ENCODE measurements at regions not wholly inside any gene's neighbourhood (a gene's known extent, or its start where the extent isn't known, plus 50 kb on each side); places are given as distances from the start of the nearest gene placed in this dataset.

DNA sequence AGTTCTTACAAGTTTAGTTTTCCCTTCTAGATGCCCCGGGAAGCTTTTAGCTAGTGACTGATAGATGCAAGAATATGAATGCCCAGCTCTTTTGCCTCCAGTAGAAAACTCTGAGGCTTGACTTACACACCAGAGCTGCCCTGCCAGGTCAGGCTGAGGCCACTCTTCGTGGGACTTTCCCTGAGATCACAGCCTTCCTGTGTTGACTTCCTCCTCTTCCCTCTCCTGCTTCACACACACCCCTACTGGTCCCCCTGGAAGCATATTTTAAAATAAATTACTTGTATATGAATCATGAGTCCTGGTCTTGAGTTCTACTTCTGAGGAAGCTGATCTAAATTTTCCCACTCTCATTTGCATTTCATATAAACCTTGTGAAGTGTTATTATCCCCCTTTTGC, 413.7 kb downstream of the PDCD6IP start:
- Mint-ChIP-seq H3K27ac (ENCODE audit: unreplicated experiment) (peak overlapping the region; percentile 68), H3K9me3 (ENCODE audit: low read depth) (no peaks in the 10 kb centered on the region), H3K4me3 (ENCODE audit: unreplicated experiment) (no peak overlapping the region), H3K4me1 (ENCODE audit: low read depth) (peaks cover 60% of the 10 kb centered on the region), H3K27me3 (ENCODE audit: low read depth) (no peaks in the 10 kb centered on the region), H3K36me3 (ENCODE audit: low read depth) (no peaks in the 10 kb centered on the region)
- TF ChIP-seq, protein P1, sequence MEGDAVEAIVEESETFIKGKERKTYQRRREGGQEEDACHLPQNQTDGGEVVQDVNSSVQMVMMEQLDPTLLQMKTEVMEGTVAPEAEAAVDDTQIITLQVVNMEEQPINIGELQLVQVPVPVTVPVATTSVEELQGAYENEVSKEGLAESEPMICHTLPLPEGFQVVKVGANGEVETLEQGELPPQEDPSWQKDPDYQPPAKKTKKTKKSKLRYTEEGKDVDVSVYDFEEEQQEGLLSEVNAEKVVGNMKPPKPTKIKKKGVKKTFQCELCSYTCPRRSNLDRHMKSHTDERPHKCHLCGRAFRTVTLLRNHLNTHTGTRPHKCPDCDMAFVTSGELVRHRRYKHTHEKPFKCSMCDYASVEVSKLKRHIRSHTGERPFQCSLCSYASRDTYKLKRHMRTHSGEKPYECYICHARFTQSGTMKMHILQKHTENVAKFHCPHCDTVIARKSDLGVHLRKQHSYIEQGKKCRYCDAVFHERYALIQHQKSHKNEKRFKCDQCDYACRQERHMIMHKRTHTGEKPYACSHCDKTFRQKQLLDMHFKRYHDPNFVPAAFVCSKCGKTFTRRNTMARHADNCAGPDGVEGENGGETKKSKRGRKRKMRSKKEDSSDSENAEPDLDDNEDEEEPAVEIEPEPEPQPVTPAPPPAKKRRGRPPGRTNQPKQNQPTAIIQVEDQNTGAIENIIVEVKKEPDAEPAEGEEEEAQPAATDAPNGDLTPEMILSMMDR (IDR thresholded peaks at IDR 0.05), result no peak
- no peak for DNase-seq (ENCODE audit: low spot score)

DNA sequence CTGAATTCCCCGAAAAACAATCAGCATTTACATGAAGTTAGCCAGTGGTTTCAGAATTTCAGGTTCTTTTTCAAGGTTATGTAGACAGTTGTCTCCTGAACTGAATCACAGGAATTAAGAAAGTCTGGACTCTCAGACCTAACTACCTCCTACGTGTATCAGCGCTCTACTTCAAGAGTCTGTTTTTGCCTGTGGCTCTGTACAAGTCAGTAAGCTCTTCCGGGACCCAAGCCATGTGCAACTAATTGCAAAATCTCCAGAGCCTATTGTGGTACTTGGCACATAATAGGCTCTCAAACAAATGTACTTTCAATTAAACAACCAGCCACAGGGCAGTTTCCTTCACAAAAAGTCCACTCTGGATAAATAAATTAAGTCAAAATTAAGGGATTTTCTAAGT, 414.2 kb downstream of the PDCD6IP start:
- Mint-ChIP-seq H3K27me3 (ENCODE audit: low read depth) (no peaks in the 10 kb centered on the region), H3K27ac (ENCODE audit: unreplicated experiment) (peak overlapping the region; percentile 68), H3K36me3 (ENCODE audit: low read depth) (no peaks in the 10 kb centered on the region), H3K9me3 (ENCODE audit: low read depth) (no peaks in the 10 kb centered on the region), H3K4me1 (ENCODE audit: low read depth) (peaks cover 56% of the 10 kb centered on the region), H3K4me3 (ENCODE audit: unreplicated experiment) (no peak overlapping the region)
- TF ChIP-seq, protein P1 (IDR thresholded peaks at IDR 0.05), result no peak
- no peak for DNase-seq (ENCODE audit: low spot score)

DNA sequence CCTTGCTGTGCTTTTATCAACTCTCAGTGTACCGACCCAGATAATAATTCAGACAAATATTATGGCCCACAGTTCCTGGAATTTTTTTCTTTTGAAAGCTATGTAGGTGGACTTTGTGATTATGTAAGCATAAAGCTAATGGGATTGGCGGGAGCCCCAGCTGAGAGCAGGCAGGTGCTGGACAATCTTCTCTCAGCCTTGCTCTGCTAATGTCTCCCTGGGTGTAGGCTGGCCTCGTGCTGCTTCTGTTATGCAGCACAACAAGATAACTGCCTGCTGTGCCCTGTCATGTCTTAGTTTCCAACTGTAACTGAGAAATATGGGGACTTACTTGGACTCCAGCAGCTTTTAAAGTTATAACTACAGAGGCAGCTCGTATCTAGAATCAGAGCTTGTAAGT, 415.0 kb downstream of the PDCD6IP start:
- peaks cover 2% of the 10 kb centered on the region for H3K9me3 Mint-ChIP-seq (ENCODE audit: low read depth)
- H3K27me3 Mint-ChIP-seq (ENCODE audit: low read depth), result no peaks in the 10 kb centered on the region
- H3K4me1 Mint-ChIP-seq (ENCODE audit: low read depth), result peaks cover 52% of the 10 kb centered on the region
- H3K27ac Mint-ChIP-seq (ENCODE audit: unreplicated experiment), result no peak overlapping the region
- H3K36me3 Mint-ChIP-seq (ENCODE audit: low read depth), result peaks cover under 1% of the 10 kb centered on the region
- TF ChIP-seq, protein P1 (IDR thresholded peaks at IDR 0.05), result no peak
- no peak overlapping the region for H3K4me3 Mint-ChIP-seq (ENCODE audit: unreplicated experiment)
- no peak for DNase-seq (ENCODE audit: low spot score)

DNA sequence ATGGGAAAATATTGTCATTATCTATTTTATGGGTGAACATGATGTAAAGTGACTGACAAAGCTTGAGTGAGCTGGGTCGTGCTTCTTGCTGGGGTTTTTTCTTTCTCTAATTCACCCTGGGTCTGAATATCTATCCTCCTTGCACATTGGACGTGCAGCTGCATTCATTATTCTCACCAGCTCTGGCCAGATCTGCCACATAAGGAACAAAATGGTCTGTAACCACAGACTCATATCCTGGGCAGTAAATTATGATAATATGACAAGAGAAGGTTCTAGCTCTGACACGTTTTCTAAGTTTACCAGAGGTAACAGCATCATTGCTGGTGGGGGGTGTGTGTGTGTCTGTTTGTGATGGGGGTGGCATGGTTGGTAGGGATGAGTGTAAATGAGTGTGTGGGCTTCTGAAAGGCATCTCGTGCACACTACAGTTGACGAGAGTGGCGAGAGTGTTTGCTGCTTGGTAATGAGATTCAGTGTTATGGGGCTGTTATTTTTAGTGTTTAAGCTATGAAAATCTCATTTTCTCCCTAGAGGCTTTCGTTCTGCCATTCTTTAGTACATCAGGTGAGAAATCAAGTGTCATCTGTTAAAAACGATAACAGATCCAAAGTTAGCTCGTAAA, 418.4 kb downstream of the PDCD6IP start:
- Mint-ChIP-seq H3K36me3 (ENCODE audit: low read depth) (peaks cover 1% of the 10 kb centered on the region), H3K9me3 (ENCODE audit: low read depth) (peaks cover 2% of the 10 kb centered on the region), H3K27me3 (ENCODE audit: low read depth) (no peaks in the 10 kb centered on the region), H3K27ac (ENCODE audit: unreplicated experiment) (no peak overlapping the region), H3K4me1 (ENCODE audit: low read depth) (peaks cover 52% of the 10 kb centered on the region), H3K4me3 (ENCODE audit: unreplicated experiment) (no peak overlapping the region)
- DNase-seq (ENCODE audit: low spot score), result no peak
- TF ChIP-seq, protein P1 (IDR thresholded peaks at IDR 0.05), result no peak

DNA sequence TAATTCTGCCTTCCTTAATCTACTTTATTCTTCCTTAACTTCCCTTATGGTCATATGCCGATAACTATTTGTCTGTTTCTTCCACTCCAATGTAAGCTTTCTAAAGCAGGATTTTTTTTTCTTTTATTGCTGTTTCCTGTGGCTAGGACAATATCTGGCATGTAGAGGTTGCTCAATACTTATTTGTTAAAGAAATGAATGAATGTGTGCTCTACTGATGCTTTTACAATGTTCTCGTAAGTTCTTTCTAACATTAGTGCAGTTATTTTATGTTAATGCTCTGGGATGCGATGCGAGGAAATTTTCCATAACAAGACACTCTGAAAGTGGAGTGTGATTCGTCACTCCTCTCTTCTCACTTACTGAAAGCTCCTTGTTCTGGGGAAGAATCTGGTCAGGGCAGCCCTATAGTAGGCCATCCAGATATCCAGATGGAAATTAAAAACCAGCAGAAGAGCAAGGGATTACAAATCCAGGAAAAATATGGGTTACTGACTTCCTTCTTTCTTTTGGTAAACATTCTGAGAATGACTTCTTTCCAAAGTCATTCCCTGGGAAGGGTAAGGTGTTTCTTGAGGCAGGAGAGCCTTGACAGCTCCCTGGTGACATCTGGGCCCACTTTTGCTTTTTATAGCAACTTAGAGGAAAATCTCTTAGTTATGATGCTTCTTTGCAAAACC, 420.4 kb downstream of the PDCD6IP start:
- Mint-ChIP-seq H3K4me1 (ENCODE audit: low read depth) (peaks cover 51% of the 10 kb centered on the region), H3K27me3 (ENCODE audit: low read depth) (no peaks in the 10 kb centered on the region), H3K4me3 (ENCODE audit: unreplicated experiment) (no peak overlapping the region), H3K36me3 (ENCODE audit: low read depth) (peaks cover 1% of the 10 kb centered on the region), H3K9me3 (ENCODE audit: low read depth) (peaks cover 2% of the 10 kb centered on the region), H3K27ac (ENCODE audit: unreplicated experiment) (peak overlapping the region; percentile 67)
- TF ChIP-seq, protein P1 (IDR thresholded peaks at IDR 0.05), result no peak
- no peak for DNase-seq (ENCODE audit: low spot score)
